Dermis blood vessel endothelial cell (primary cell): ENCODE measurements at regions not wholly inside any gene's neighbourhood (a gene's known extent, or its start where the extent isn't known, plus 50 kb on each side); places are given as distances from the start of the nearest gene placed in this dataset.
"Not testable (repeated sequence)": the region's sequence is repeated elsewhere in the genome, so short reads cannot be mapped to it uniquely, and the experiment has no call there.

Source experiments
- DNase-seq: peaks from one replicate; pipeline ENCODE4 v3.0.0; 2010

DNA sequence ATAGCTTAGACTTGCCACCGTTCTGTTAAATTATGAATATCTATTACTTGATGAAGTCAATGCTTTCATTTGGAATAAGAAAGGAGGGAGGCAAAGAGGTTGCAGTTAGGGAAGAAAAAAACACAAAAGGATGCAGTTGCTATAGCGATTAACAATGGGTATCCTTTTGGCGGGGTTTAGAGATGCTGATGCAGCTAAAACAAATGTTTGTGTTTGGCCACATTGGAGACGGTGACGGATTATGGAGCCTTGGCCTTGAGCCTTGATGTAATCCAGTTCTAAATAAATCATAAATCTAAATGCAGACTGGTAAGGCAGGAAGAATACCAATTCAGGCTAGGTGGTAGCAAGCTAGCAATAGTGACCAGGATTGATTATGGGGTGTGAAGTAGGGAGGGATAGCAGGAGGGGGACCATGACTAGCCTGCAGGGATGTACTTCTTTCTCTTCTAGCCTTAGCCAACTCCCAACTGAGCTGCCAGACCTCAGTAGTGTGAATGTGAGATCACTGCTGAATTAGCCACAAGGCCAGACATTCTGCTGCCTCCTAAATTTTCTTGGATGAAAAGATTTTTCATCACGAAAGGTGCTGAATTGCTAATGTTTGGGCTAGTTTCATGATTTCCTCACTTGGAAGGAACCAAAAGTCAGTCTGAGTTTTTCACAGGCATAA is 160.3 kb downstream of the TLR4 start:
- DNase-seq: no peak

DNA sequence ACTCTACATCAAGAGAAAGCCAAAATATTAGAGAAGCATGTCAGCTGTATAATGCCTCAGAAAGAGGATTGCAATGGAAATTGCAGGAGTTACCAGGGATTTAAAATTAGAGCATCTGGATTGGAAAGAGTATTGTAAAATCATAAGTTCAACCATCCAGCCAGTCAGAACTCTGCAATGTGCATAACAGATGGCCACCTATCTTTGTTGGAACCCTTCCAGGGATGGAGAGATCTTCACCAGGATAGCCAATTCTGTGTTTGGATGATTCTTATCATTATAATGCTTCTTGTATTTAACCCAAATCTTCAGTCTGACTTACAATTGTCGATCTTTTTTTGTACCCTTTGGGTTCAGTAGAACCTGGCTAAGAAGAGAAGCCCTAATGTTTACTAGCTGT is 164.4 kb downstream of the TLR4 start:
- DNase-seq: no peak

DNA sequence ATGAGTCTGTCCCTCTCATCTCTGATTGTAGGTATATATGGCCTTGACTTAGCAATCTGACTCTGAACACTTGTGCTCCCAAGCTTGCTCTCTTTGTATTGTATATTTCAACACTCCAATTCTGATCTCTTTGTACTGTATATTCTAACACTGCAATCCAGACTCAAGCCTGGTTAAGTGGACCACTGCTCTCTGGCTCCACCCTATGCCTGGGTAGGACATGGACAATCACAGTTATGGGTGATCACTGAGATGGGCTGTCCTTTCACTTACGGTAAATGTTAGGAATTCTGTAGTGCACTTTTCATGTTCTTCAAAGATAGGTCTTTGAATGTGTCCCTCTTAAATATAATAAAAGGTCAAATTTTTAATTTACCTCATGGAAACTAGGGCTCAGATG is 165.1 kb downstream of the TLR4 start:
- no peak for DNase-seq

DNA sequence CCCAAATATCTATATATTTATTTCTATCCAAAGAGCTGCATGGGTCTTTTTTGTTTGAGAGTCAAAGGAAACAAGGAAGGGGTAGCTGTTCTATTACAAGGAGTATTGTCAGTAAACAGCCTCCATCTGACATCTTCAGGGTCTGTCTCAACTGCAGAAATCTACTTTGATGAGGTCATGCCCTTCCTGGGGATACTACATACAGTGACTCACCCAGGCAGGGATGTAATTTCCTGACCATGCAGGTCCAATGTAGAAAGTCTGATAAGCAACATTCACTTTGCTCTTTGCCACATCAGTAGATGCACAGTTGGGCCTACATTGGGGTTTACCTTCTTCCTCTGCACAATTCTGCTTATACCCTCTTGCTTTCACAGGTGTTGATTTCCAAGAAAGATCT is 165.5 kb downstream of the TLR4 start:
- DNase-seq: no peak

DNA sequence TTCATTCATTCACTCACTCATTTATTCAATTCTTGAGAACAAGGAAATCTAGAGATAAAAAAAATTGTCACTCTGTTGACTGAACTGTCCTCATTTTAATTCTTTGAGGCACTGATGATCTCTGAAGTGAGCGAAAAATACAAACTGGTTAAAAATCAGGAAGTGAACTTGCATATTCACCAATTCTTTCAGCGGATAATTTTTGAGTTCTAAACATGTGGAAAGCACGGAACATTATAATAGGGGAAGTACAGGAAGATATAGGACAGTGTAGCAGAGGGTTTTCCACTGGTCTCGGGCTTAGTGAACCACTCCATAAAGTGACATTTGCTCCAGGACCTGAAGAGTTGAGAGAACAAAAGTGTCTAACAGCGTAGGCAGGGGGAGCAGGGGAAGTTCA is 169.5 kb downstream of the TLR4 start:
- no peak for DNase-seq

DNA sequence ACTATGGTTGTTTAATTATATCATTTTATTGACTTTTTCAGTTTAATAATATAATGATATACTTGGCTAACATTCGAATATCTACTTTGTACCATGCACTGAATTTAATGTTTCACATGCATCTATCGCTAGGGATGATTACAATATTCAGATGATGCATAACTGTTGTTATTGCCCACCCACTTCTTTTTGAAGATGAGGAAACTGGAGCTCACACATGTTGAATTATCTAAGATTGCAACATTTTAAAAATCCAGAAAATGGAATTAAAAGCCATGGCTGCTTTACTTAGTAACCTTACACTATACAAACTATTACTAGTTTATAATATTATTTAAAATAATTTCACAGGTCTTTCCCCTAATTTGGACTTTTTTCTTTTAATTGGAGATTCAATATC is 171.7 kb downstream of the TLR4 start:
- no peak for DNase-seq

DNA sequence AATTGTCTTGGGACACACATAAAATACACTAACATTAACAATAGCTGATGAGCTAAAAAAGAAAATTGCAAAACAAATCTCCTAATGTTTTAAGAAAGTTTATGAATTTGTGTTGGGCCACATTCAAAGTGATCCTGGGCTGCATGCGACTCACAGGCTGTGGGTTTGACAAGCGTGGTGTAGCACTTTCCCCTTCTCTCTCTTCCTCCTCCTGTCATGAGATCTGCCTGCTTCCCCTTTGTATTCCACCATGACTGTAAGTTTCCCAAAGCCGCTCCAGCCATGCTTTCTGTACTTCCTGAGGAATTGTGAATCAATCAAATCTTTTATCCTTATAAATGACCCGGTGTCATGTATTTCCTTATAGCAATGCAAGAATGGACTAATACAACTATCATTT is 178.0 kb downstream of the TLR4 start:
- no peak for DNase-seq

DNA sequence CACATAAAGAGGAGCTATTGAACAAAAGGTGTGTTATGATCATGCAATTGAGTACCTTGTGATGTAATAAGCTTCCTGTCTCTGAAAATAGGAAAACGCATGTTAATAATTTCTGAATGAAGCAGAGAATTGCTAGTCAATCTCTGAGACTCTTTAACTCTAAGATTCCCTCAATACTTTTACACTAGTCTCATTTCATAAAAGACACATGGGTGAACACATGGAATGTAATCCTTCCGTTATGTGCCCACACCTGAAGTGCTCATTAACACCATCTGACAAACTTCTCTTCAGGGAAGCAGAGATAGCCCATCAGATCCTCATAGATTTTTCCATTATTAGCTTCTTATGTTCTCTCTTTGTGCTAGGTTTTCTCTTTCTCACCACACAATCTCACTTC is 182.4 kb downstream of the TLR4 start:
- DNase-seq: no peak

DNA sequence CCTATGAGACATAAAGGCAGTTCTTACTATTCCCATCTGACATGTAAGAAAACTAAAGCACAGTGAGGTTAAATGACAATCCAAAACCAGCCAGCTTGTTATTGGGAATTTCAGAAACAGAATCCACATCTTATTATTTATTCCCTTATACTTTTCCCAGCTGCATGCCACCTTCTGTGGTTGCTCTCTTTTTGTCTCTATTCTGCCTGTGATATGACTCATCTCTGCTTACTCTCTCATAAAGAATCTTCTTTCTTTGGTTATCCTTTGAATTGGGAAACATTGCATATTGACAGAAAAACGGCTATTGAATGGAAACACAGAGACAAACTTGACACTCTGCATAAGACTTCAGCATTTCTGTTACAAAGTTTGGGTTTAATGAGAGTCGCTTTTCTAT is 183.2 kb downstream of the TLR4 start:
- DNase-seq: no peak

DNA sequence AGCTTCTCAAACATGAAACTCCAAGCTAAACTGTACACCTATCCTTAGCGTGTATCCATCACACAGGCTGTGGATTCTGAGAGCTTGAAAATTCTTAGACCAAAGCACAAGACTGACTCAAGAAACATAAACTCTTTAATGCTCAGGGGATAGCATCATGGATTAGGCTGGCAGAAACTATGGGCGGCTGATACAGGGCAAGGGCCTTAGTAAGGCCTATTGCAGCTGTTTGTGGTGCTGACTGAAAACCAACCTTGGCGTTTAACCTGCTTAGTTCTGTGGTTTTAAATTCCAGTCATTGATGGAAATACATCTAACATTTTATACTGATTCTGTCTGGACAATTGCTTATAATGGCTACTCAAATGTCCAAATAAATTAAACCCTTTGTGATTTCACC is 183.7 kb downstream of the TLR4 start:
- no peak for DNase-seq

DNA sequence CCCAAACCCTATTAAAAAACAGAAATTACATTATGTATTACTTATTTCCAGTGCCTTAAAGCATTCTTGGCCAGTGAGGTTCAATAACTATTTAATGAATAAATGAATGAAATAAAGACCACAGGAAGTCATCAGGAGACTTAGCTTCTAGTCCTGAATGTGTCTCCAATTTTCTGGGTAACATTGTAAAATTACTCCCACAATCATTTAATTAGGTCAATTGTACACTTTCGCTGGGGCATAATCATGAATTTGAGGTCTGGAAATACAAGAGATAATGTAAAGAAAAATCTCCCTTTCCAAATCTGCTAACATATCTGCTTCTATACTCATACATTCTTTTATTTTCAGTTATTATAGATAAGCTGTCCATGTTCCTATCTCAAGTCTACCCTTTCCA is 199.2 kb downstream of the TLR4 start:
- DNase-seq: no peak

DNA sequence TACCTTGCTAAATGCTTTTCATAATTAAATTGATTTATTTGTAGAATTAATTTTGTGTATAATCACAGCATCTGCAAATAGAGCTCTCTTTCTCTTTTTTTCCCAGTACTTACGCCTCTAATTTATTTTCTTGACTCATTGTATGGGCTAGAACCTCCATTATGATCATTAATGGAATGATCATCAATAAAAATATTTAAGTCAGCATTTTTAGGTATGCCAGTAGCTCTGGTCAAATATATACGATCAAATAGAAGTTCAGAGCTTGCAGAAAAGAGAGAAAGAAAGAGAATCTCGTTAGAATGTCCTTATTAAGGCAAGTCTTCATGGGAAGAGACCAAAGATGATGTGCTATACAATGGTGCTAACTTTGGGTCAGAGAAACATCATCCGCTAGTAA is 202.6 kb downstream of the TLR4 start:
- DNase-seq: no peak

DNA sequence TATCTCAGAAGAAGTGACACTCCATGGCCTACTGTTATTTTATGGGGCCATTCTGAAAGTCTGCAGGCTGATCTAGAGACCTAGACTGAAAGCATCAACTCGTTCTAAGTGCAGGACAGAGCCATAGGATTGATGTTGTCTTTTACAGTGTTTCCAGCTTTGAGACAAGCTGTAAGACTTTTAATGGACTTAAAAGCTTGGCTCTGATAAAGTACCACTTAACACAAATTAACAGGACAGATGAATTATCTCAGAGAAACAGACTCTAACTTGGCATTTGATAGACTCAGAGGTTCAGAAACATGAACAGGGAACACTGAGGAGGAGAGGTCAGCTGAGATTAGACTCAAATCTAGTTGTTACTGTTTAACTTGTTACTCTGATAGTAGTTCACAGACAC is 203.2 kb downstream of the TLR4 start:
- no peak for DNase-seq

DNA sequence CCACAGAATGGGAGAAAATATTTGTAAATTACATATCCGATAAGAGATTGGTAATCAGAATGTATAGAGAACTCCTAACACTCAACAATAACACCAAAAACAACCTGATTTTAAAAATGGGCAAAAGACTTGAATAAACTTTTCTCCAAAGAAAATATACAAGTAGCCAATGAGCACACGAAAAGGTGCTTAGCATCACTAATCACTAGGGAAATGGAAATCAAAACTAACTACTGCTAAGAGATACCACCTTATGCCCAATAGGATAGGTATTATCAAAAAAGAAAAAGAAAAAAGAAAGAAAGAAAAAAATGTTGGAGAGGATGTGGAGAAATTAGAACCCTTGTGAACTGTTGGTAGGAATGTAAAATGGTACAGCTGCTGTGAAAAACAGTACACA is 212.1 kb downstream of the TLR4 start:
- no peak for DNase-seq

DNA sequence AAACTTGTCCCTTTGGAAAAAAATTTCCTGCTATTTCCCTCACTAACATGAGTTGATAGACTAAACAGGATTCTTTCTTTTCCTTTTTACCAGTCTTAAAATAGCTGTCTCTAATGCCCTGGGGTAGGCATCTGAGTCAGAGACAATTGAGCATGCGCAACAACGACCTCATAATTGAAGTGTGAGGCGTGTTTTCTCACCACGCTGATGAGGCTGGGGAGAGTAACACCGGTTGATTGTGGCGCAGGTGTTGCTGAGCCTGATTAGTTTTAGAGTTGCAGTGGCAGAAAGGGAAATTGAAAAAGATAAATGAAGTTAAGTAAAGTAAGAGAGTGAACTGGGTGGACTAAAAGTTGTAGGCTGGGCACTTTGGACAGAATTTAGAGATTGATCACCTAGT is 213.7 kb downstream of the TLR4 start:
- DNase-seq: no peak

DNA sequence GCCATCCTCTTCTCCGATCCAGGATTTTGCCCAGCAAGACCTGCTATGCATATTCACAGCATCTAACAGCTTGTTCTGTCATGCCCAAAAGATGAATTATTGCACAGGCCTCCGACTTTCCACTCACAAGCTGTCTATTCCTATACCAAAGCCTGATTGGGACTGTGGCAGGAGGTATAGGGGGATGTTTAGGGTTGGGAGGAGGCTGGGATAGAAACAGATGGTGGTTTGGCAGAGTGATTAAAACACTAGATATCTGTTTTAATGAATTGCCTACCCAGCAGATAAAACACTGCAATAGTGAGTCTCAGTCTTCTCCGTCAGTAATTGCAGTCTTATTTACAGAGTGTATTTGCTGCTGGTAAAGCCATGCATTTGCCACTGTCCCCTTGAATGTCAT is 215.3 kb downstream of the TLR4 start:
- DNase-seq: no peak

DNA sequence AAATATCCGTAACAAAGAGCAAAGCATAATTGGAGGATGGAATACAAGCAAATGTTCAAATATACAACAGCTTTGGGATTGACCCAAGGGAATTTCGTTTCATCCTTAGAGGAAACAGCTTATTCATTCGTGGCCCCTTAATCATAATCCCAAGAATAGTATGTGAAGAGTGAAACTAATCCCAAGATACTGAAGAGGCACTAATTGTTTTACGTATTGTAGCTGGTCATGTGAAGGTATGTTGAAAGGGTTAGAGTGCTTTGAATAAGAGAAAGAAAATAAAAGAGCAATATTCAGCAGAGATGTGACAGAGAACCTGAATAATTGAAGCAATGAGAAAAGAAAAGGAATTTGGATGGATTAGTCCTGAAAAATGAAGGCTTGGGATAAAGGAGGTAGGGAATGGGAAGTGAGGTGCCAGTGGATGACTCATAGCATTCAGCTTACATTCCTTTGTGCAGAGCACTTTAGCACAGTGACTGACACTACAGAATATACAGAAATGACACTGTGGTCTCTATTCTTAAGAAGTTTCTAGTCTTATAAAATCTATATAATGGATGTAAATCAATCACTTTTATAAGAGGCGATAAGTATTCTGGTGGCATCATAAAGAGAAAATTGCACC is 221.9 kb downstream of the TLR4 start:
- DNase-seq: no peak

DNA sequence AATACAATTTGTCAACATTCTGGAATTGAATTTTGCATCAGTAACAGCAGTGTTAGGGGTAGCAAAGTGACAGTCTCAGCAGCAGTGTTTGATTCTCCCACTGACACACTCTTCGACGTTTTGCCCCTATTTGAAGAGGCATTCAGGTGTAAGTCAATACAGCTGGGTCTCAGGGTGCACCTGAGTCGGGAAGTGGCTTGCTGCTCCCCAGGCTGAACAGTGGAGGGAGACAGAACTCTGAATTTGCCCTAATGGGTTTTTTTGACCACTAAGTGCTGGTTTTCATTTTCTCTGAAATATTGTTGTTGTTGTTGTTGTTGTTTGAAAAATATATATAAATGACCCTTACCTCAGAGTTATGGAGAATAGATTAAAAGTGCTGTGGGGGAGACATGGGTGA is 223.2 kb downstream of the TLR4 start:
- no peak for DNase-seq

DNA sequence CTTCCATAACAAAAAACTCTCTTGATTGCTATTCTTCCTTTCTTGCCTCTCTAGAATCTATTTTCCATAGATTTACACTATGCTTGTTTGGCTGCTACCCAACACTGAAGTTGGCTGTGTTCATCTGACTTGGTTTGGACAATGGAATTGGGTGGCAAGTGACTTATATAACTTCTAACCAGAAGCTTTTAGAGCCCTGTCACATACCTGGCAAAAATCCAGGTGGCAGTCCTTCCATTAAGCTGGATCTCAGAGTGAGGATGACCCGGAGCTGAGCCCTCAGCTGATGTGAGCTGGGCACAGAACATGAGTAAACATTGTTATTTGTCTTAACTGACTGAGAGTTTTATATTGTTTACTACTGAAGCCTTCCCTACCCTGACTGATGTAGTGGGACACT is 225.7 kb downstream of the TLR4 start:
- no peak for DNase-seq

DNA sequence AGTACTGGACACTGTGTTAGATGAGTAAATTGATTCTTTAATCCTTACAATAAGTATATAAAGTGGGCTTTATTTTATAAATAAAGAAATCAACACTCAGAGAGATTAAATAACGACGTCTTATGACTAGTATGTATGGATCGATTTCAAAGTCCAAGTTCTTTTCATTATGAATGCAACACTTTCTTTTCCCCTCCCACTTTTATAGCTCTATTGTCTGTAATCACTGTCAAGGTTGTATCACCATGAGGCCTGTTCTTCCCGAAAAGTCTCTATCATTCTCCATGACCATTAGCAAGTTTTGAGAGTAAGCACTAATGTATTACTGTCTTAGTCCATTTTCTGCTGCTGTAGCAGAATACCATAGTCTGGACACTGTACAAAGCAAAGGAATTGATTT is 228.4 kb downstream of the TLR4 start:
- no peak for DNase-seq

DNA sequence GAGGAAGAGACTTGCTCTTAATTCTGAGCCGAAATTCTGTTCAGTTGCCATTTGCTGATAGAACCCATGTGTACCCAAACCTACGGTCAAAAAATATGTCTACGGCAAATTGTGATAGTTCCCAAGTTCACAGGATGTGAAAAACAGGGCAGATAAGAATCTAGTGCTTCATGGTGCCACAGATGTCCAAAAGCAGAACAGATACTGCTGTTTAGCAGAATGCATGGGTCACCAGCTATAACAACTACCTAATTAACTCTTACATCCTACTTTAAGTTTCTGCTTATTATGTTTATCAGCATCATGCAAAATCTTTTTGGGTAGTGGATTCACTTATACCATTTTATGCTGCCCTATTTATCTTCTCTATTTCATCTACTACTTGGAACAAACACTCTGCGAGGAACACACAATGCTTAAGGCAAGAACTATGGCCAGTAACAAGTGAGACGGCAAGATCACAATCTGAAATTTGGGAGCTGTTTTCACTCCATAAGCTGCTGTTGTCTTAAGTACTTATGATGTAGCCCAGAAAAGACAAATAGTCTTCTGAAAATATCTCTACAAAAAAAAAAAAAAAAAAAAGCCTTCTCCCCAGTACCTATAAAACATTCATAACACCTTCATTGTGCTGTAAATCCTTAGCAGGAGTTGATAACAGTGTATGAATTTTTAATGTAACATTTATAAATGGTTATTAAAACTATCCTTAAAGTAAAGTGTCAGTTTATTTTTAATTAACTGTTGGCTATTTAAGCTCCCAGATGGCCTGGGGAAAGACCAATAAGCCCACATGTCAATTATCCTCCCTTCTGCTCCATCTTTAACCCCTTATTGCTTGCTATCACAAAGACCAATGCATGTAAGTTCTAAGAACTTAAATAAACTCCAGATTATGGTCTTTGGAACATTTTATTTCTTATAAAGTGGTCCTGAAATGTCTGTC is 232.3 kb downstream of the TLR4 start:
- no peak for DNase-seq

DNA sequence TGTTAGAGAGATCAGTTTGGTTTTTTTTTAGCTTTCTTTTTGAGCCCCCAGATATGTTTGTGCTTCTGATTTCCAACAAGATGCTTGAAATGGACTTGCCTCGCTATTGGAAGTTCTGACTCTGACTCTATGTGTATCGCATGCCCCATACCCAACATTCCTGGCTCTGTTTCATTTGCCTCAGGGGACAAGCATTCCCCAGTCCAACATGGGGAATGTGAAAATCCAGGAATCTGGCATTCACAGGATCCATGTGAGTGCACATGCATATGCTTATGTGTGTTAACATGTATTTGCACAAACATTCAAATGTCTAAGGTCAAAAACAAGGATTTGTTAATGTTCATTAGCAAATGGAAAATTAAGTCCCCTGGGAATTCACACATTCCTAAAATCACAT is 233.9 kb downstream of the TLR4 start:
- DNase-seq: no peak

DNA sequence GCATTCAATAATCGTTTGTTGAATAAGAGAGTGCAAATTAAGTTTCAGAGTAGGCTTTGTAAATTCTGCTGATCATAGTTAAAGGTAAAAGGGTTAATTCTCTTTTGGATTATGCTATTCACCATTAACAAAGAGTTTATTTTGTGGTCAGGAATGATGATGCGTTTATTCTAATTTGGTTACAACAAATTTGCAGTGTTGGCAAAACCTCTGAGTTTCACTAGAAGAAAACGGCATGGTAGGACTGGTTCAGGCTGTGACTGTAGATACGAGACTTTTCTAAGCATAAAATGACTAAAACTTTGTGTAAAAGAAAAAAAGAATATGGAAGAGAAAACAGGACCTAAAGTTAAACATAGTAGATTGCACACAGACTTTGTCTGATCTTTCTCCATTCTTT is 234.7 kb downstream of the TLR4 start:
- DNase-seq: no peak

DNA sequence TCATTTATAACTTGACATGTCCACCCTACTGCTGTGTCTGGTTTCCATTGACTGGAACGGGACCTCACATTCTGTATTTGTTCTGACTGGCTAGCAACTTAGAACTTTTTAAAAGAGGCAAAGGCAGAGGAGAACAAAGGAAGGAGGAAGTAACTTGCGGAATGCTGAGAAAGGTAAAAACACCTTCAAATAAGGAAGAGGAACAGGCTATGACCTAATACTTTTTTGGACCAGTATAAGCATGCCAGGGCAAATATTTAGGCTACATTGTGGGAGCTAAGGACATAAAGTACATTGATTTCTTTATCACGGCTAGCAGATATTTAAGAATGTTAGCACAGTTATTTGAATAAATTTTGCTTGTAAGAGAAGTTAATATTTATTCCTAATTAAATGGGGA is 240.5 kb downstream of the TLR4 start:
- not testable (repeated sequence) for DNase-seq
